B cell (primary cell): ENCODE measurements at regions not wholly inside any gene's neighbourhood (a gene's known extent, or its start where the extent isn't known, plus 50 kb on each side); places are given as distances from the start of the nearest gene placed in this dataset.

Source experiments
- EZH2 ChIP-seq: IDR thresholded peaks from 2 replicates; pipeline ENCODE4 v1.6.1; 2012; ENCODE audit warnings: borderline replicate concordance, low read depth, mild to moderate bottlenecking, moderate library complexity, low read length; ENCODE audit not compliant: insufficient read depth, poor library complexity, severe bottlenecking
- TF ChIP-seq, protein P1 (sequence below): fragments of 200-600 bp; IDR thresholded peaks from one replicate; pipeline ENCODE4 v1.8.0; 2022; ENCODE audit warnings: antibody characterized with exemption, mild to moderate bottlenecking

DNA sequence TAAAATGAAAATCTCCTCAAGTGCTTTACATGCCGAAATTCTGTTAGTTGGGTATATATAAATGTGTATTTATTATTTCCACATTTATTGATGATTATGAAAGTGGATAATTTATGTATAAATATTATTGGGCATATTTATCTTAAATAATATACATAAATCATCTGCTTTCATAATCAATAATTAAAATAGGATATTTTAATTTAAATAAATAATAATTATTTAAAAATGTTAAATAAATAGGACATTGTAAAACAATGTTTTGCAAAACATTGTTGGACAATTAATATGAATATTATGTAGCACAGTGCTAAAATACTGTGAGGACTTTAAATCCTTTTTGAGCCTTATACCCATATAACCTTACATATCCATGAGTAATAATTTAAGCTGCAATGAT is 786.5 kb upstream of the CITED2 start:
- TF ChIP-seq, protein P1, sequence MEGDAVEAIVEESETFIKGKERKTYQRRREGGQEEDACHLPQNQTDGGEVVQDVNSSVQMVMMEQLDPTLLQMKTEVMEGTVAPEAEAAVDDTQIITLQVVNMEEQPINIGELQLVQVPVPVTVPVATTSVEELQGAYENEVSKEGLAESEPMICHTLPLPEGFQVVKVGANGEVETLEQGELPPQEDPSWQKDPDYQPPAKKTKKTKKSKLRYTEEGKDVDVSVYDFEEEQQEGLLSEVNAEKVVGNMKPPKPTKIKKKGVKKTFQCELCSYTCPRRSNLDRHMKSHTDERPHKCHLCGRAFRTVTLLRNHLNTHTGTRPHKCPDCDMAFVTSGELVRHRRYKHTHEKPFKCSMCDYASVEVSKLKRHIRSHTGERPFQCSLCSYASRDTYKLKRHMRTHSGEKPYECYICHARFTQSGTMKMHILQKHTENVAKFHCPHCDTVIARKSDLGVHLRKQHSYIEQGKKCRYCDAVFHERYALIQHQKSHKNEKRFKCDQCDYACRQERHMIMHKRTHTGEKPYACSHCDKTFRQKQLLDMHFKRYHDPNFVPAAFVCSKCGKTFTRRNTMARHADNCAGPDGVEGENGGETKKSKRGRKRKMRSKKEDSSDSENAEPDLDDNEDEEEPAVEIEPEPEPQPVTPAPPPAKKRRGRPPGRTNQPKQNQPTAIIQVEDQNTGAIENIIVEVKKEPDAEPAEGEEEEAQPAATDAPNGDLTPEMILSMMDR = no peak
- no peak for TF ChIP-seq EZH2
